Mesenchymal stem cell (in vitro differentiated cells and primary cell): ENCODE measurements at regions not wholly inside any gene's neighbourhood (a gene's known extent, or its start where the extent isn't known, plus 50 kb on each side); places are given as distances from the start of the nearest gene placed in this dataset.

Experiments used
- DNase-seq: peaks from one replicate; pipeline ENCODE4 v3.0.0-alpha.2; 2013
- H2AFZ ChIP-seq: one replicate; pipeline ENCODE4 v1.6.1; 2013; ENCODE audit warnings: low read depth, mild to moderate bottlenecking, control low read depth, inconsistent platforms, low read length, moderate library complexity
- H2AK5ac ChIP-seq: 2 replicates; pipeline ENCODE4 v1.6.1; 2013; ENCODE audit warnings: low read length, moderate library complexity, mild to moderate bottlenecking, inconsistent platforms; ENCODE audit not compliant: severe bottlenecking
- H2BK120ac ChIP-seq: one replicate; pipeline ENCODE4 v1.6.1; 2013; ENCODE audit warnings: low read depth, mild to moderate bottlenecking, inconsistent platforms, low read length, moderate library complexity
- H2BK12ac ChIP-seq, 2 experiments: one replicate each; pipeline ENCODE4 v1.6.1; 2013; ENCODE audit warnings: inconsistent platforms in 2 of 2, low read length in 2 of 2, mild to moderate bottlenecking in 2 of 2, moderate library complexity in 2 of 2, control low read depth in 1 of 2
- H2BK15ac ChIP-seq: one replicate; pipeline ENCODE4 v1.6.1; 2013; ENCODE audit warnings: mild to moderate bottlenecking, low read depth, inconsistent platforms; ENCODE audit not compliant: poor library complexity, severe bottlenecking
- H2BK5ac ChIP-seq: 2 replicates; pipeline ENCODE4 v1.6.1; 2013; ENCODE audit warnings: low read depth, mild to moderate bottlenecking, low read length, control low read depth, inconsistent platforms; ENCODE audit not compliant: poor library complexity, severe bottlenecking
- H3K14ac ChIP-seq, 2 experiments: one replicate each; pipeline ENCODE4 v1.6.1; 2013; ENCODE audit warnings: inconsistent platforms in 2 of 2, low read length in 2 of 2, control low read depth in 1 of 2, mild to moderate bottlenecking in 1 of 2, moderate library complexity in 1 of 2
- H3K18ac ChIP-seq, 2 experiments: one replicate each; pipeline ENCODE4 v1.6.1; 2013; ENCODE audit warnings: inconsistent platforms in 2 of 2, low read length in 2 of 2, control low read depth in 1 of 2, low read depth in 1 of 2, mild to moderate bottlenecking in 1 of 2
- H3K23ac ChIP-seq, 2 experiments: one replicate each; pipeline ENCODE4 v1.6.1; 2013; ENCODE audit warnings: inconsistent platforms in 2 of 2, low read length in 2 of 2, mild to moderate bottlenecking in 2 of 2, moderate library complexity in 2 of 2, control low read depth in 1 of 2
- H3K27ac ChIP-seq: 2 replicates; pipeline ENCODE4 v1.5.1; 2013; ENCODE audit warnings: mild to moderate bottlenecking, moderate library complexity, low read length, control low read depth, inconsistent platforms; ENCODE audit not compliant: poor library complexity, severe bottlenecking
- H3K27me3 ChIP-seq, 2 experiments: 2 replicates each; pipeline versions ENCODE4 v1.6.1 to v1.7.0; 2013; ENCODE audit warnings: low read length in 2 of 2, mild to moderate bottlenecking in 2 of 2, moderate library complexity in 2 of 2, control low read depth in 1 of 2, inconsistent platforms in 1 of 2; ENCODE audit not compliant: control insufficient read depth in 1 of 2, insufficient read depth in 1 of 2
- H3K36me3 ChIP-seq, 2 experiments: 2 replicates each; pipeline versions ENCODE4 v1.6.1 to v1.7.0; 2013; ENCODE audit warnings: low read length in 2 of 2, control low read depth in 1 of 2, inconsistent platforms in 1 of 2, low read depth in 1 of 2, mild to moderate bottlenecking in 1 of 2; ENCODE audit not compliant: insufficient read depth in 2 of 2, control insufficient read depth in 1 of 2
- H3K4ac ChIP-seq, 2 experiments: one replicate each; pipeline ENCODE4 v1.6.1; 2013; ENCODE audit warnings: inconsistent platforms in 2 of 2, low read length in 2 of 2, mild to moderate bottlenecking in 2 of 2, moderate library complexity in 2 of 2, control low read depth in 1 of 2, low read depth in 1 of 2
- H3K4me1 ChIP-seq: 2 replicates; pipeline ENCODE4 v1.6.1; 2013; ENCODE audit warnings: low read depth, low read length, control low read depth; ENCODE audit not compliant: control insufficient read depth, insufficient read depth
- H3K4me2 ChIP-seq: 2 replicates; pipeline ENCODE4 v1.6.1; 2013; ENCODE audit warnings: low read length, mild to moderate bottlenecking, inconsistent platforms; ENCODE audit not compliant: poor library complexity, severe bottlenecking
- H3K4me3 ChIP-seq, 2 experiments: 2 replicates each; pipeline versions ENCODE4 v1.5.1 to v1.7.0; 2013; ENCODE audit warnings: low read length in 2 of 2, mild to moderate bottlenecking in 2 of 2, control low read depth in 1 of 2, low read depth in 1 of 2; ENCODE audit not compliant: insufficient read depth in 1 of 2
- H3K79me1 ChIP-seq: replicated peaks from 2 replicates; pipeline ENCODE4 v1.6.1; 2013; ENCODE audit warnings: mild to moderate bottlenecking, control low read depth, low read length, inconsistent platforms; ENCODE audit not compliant: poor library complexity, severe bottlenecking
- H3K9ac ChIP-seq: 2 replicates; pipeline ENCODE4 v1.7.0; 2013; ENCODE audit warnings: mild to moderate bottlenecking, low read length, moderate library complexity
- H3K9me3 ChIP-seq: 2 replicates; pipeline ENCODE4 v1.7.0; 2013; ENCODE audit warnings: mild to moderate bottlenecking, low read length; ENCODE audit not compliant: control insufficient read depth
- H4K8ac ChIP-seq: one replicate; pipeline ENCODE4 v1.6.1; 2013; ENCODE audit warnings: inconsistent platforms, mild to moderate bottlenecking, low read length, moderate library complexity
- H4K91ac ChIP-seq: one replicate; pipeline ENCODE4 v1.6.1; 2013; ENCODE audit warnings: mild to moderate bottlenecking, low read length, inconsistent platforms
- WGBS: methylation state at CpG from one replicate; pipeline ENCODE4 v1.1.7; 2013; ENCODE audit warnings: mixed read lengths; 5-methylcytosine and 5-hydroxymethylcytosine counted together

GRCh38 chr2:58557176-58557575, 316.1 kb upstream of the FANCL start:
- Histone ChIP-seq H3K18ac (no peak overlapping the region), H4K8ac (no peak overlapping the region), H3K4me1 (no peaks in the 10 kb centered on the region), H3K4me3 (no peak overlapping the region), H3K9me3 (no peaks in the 10 kb centered on the region), H4K91ac (no peak overlapping the region), H3K27ac (no peak overlapping the region), H3K27me3 (no peaks in the 10 kb centered on the region), H3K36me3 (no peaks in the 10 kb centered on the region), H3K4ac (no peak overlapping the region), H2AK5ac (no peak overlapping the region), H2BK5ac (no peak overlapping the region), H2BK15ac (no peak overlapping the region), H2AFZ (no peak overlapping the region), H3K9ac (no peak overlapping the region), H3K4me2 (no peak overlapping the region), H3K23ac (no peak overlapping the region), H2BK12ac (no peak overlapping the region), H3K14ac (no peak overlapping the region), H2BK120ac (no peak overlapping the region), H3K79me1 (no peaks in the 10 kb centered on the region)
- 98% methylated on average over 6 of the region's 6 CpGs for WGBS
- no peak for DNase-seq

DNA sequence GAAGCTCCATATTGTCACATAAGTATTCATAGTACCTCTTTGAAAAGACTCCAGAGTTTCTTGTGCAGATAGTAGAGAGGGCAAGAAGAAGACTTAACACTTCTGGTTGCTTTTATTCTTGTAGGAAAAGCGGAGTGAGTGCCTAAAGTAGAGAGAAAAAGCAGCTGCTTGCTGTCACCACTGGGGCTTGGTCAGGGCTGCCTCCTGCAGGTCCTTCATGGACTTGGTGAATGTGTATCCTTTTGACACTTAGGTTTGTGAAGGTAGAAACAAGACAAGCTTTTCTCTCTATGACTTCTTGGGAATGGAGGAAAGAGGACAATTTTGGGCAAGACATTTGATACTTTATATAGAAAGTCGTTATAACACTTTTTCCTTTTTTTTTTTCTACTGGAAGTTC, 312.8 kb upstream of the FANCL start:
- Histone ChIP-seq H3K9me3 (no peaks in the 10 kb centered on the region), H4K91ac (no peak overlapping the region), H2BK120ac (no peak overlapping the region), H3K4ac (no peak overlapping the region), H3K4me1 (no peaks in the 10 kb centered on the region), H3K23ac (no peak overlapping the region), H3K14ac (no peak overlapping the region), H4K8ac (no peak overlapping the region), H3K4me3 (no peak overlapping the region), H2BK5ac (no peak overlapping the region), H2AFZ (no peak overlapping the region), H2BK15ac (no peak overlapping the region), H3K27me3 (no peaks in the 10 kb centered on the region), H3K27ac (no peak overlapping the region), H3K9ac (no peak overlapping the region), H3K4me2 (no peak overlapping the region), H3K79me1 (no peaks in the 10 kb centered on the region), H3K36me3 (no peaks in the 10 kb centered on the region), H3K18ac (no peak overlapping the region), H2BK12ac (no peak overlapping the region), H2AK5ac (no peak overlapping the region)
- WGBS = 66% methylated on average over 2 of the region's 2 CpGs
- DNase-seq = no peak

DNA sequence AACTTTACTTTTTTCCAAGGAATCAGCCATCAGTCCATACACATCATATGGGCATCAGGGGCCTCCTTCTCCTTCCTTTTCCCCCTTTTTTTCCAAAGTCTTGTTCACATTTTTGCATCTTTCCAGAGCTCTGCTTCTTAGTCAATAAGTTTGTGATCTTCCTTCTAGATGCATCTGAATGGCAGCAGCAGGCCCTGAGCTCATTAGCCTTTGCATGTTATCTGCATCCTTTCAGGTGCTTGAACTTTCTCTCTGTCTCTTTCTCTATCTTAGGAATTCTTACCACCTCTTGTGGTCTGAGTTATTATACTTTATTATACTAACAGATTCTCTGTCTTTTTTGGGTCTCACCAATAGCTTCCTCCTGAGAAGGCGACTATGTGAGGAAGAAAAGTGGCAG, 312.4 kb upstream of the FANCL start:
- H3K23ac ChIP-seq = no peak overlapping the region
- no peak overlapping the region for H2BK120ac ChIP-seq
- H3K4me3 ChIP-seq = no peak overlapping the region
- no peak overlapping the region for H2AK5ac ChIP-seq
- H3K36me3 ChIP-seq = no peaks in the 10 kb centered on the region
- no peak overlapping the region for H4K8ac ChIP-seq
- no peaks in the 10 kb centered on the region for H3K79me1 ChIP-seq
- WGBS = no CpG with 5 or more reads among the region's 1 CpG
- H3K4ac ChIP-seq = no peak overlapping the region
- H3K27ac ChIP-seq = no peak overlapping the region
- no peak overlapping the region for H2BK5ac ChIP-seq
- H3K4me1 ChIP-seq = no peaks in the 10 kb centered on the region
- H3K4me2 ChIP-seq = no peak overlapping the region
- H3K9ac ChIP-seq = no peak overlapping the region
- no peak overlapping the region for H4K91ac ChIP-seq
- H2BK15ac ChIP-seq = no peak overlapping the region
- H3K27me3 ChIP-seq = no peaks in the 10 kb centered on the region
- no peak overlapping the region for H2AFZ ChIP-seq
- no peak overlapping the region for H3K14ac ChIP-seq
- no peak overlapping the region for H2BK12ac ChIP-seq
- no peak overlapping the region for H3K18ac ChIP-seq
- no peaks in the 10 kb centered on the region for H3K9me3 ChIP-seq
- no peak for DNase-seq

GRCh38 chr2:58545300-58546280, 304.5 kb upstream of the FANCL start:
- DNase-seq = no peak
- no peak overlapping the region for H2BK15ac ChIP-seq
- H3K36me3 ChIP-seq = no peaks in the 10 kb centered on the region
- H3K27me3 ChIP-seq = no peaks in the 10 kb centered on the region
- H3K4me3 ChIP-seq = no peak overlapping the region
- no peak overlapping the region for H2AK5ac ChIP-seq
- WGBS = 86% methylated on average over 3 of the region's 3 CpGs
- H3K4ac ChIP-seq = no peak overlapping the region
- H2AFZ ChIP-seq = no peak overlapping the region
- no peak overlapping the region for H2BK5ac ChIP-seq
- H3K14ac ChIP-seq = no peak overlapping the region
- H3K4me2 ChIP-seq = no peak overlapping the region
- no peak overlapping the region for H4K8ac ChIP-seq
- H3K9ac ChIP-seq = no peak overlapping the region
- no peak overlapping the region for H4K91ac ChIP-seq
- H3K23ac ChIP-seq = no peak overlapping the region
- no peaks in the 10 kb centered on the region for H3K9me3 ChIP-seq
- no peak overlapping the region for H2BK12ac ChIP-seq
- H2BK120ac ChIP-seq = no peak overlapping the region
- H3K18ac ChIP-seq = no peak overlapping the region
- H3K4me1 ChIP-seq = no peaks in the 10 kb centered on the region
- no peak overlapping the region for H3K27ac ChIP-seq
- H3K79me1 ChIP-seq = no peaks in the 10 kb centered on the region
